MM.1S (cell line): ENCODE measurements at regions not wholly inside any gene's neighbourhood (a gene's known extent, or its start where the extent isn't known, plus 50 kb on each side); places are given as distances from the start of the nearest gene placed in this dataset.

Experiments
- DNase-seq: peaks from one replicate; pipeline ENCODE4 v3.0.0-alpha.2; 2015
- H2AFZ ChIP-seq: fragments of 300-600 bp; sonication (generic); 2 replicates; pipeline ENCODE4 v1.6.0; 2016; ENCODE audit warnings: antibody characterized with exemption, low read length
- H3F3A ChIP-seq: fragments of 300-600 bp; sonication (generic); 2 replicates; pipeline ENCODE4 v1.6.1; 2016; ENCODE audit warnings: mild to moderate bottlenecking, antibody characterized with exemption, low read length, moderate library complexity, mixed read lengths; ENCODE audit not compliant: insufficient read depth
- H3K27ac ChIP-seq: fragments of 300-600 bp; sonication (generic); 2 replicates; pipeline ENCODE4 v1.5.1; 2016; ENCODE audit warnings: mild to moderate bottlenecking, low read length
- H3K27me3 ChIP-seq: fragments of 300-600 bp; sonication (generic); replicated peaks from 2 replicates; pipeline ENCODE4 v1.6.0; 2016; ENCODE audit warnings: low read length; ENCODE audit not compliant: insufficient read depth
- H3K36me3 ChIP-seq: fragments of 300-600 bp; sonication (generic); replicated peaks from 2 replicates; pipeline ENCODE4 v1.6.1; 2016; ENCODE audit warnings: mild to moderate bottlenecking, low read length, mixed read lengths; ENCODE audit not compliant: insufficient read depth
- H3K4me1 ChIP-seq: fragments of 300-600 bp; sonication (generic); 2 replicates; pipeline ENCODE4 v1.6.1; 2016; ENCODE audit warnings: low read length, mixed read lengths
- H3K4me2 ChIP-seq: fragments of 300-600 bp; sonication (generic); 2 replicates; pipeline ENCODE4 v1.6.0; 2016; ENCODE audit warnings: low read depth, low read length
- H3K4me3 ChIP-seq: fragments of 300-600 bp; sonication (generic); 2 replicates; pipeline ENCODE4 v1.5.1; 2016; ENCODE audit warnings: low read length, mixed read lengths
- H3K79me2 ChIP-seq: fragments of 300-600 bp; sonication (generic); 2 replicates; pipeline ENCODE4 v1.6.1; 2016; ENCODE audit warnings: mixed run types, low read length, mixed read lengths
- H3K9ac ChIP-seq: fragments of 300-600 bp; sonication (generic); 2 replicates; pipeline ENCODE4 v1.6.1; 2016; ENCODE audit warnings: low read length, mixed read lengths
- H3K9me2 ChIP-seq: fragments of 300-600 bp; sonication (generic); replicated peaks from 2 replicates; pipeline ENCODE4 v1.6.1; 2016; ENCODE audit warnings: mild to moderate bottlenecking, low read length, mixed read lengths; ENCODE audit not compliant: insufficient read depth
- H3K9me3 ChIP-seq: fragments of 300-600 bp; sonication (generic); replicated peaks from 2 replicates; pipeline ENCODE4 v1.6.1; 2016; ENCODE audit warnings: mild to moderate bottlenecking, low read length, mixed read lengths; ENCODE audit not compliant: insufficient read depth
- H4K20me1 ChIP-seq: fragments of 300-600 bp; sonication (generic); 2 replicates; pipeline ENCODE4 v1.6.1; 2016; ENCODE audit warnings: mild to moderate bottlenecking, low read length, moderate library complexity, mixed read lengths; ENCODE audit not compliant: insufficient read depth
- EZH2 ChIP-seq: fragments of 300-600 bp; sonication (generic); optimal IDR thresholded peaks from 2 replicates; pipeline ENCODE3; 2017; ENCODE audit warnings: low read depth, mild to moderate bottlenecking, antibody characterized with exemption, low read length, mixed read lengths
- EZH2phosphoT487 ChIP-seq: fragments of 300-600 bp; sonication (generic); IDR thresholded peaks from 2 replicates; pipeline ENCODE4 v1.6.1; 2018; ENCODE audit warnings: antibody characterized with exemption, low read length
- TF ChIP-seq, protein P1 (sequence below): fragments of 300-600 bp; sonication (generic); IDR thresholded peaks from 2 replicates; pipeline ENCODE4 v1.5.1; 2016; ENCODE audit warnings: antibody characterized with exemption, low read length, mixed read lengths

DNA sequence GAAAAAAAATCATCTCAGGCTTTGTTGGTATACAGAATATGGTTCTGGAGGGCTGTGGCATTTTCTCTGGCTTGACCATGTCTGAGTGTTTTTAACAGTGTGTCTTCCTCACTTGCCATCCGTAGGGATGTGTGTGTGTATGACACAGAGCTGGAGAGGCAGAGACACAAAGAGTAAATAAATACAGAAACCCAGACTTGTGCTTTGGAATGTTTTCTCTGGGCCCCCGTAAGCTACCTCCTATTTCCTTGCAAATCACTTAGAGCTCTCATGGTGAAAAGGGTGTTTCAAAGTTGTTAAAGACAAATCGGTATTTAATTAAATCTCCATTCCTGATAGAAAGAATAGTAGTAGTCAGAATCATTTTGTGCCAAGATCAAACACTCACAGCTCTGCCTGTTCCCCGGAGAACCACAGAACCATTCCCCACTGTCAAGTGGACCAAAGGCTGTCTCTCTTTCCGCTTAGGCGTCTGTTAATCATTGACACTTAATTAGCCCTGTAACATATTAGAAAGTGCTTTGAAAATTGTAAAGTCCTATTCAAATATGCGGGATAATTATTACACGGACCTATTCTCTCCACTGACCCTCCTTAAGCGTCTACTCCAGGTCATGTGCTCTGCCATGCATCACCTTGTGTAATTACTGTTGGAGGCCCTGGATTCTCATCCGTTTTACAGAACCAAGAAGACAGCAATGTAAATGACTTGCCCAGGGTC lies 313.6 kb upstream of the TLE3 start:
- H3K27ac ChIP-seq: no peak overlapping the region; the same call in 1 of the 2 replicates
- TF ChIP-seq EZH2 (no peak), EZH2phosphoT487 (no peak)
- TF ChIP-seq, protein P1, sequence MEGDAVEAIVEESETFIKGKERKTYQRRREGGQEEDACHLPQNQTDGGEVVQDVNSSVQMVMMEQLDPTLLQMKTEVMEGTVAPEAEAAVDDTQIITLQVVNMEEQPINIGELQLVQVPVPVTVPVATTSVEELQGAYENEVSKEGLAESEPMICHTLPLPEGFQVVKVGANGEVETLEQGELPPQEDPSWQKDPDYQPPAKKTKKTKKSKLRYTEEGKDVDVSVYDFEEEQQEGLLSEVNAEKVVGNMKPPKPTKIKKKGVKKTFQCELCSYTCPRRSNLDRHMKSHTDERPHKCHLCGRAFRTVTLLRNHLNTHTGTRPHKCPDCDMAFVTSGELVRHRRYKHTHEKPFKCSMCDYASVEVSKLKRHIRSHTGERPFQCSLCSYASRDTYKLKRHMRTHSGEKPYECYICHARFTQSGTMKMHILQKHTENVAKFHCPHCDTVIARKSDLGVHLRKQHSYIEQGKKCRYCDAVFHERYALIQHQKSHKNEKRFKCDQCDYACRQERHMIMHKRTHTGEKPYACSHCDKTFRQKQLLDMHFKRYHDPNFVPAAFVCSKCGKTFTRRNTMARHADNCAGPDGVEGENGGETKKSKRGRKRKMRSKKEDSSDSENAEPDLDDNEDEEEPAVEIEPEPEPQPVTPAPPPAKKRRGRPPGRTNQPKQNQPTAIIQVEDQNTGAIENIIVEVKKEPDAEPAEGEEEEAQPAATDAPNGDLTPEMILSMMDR: no peak
- H3K36me3 ChIP-seq: no peaks in the 10 kb centered on the region
- no peak overlapping the region for H2AFZ ChIP-seq
- no peak overlapping the region for H3K4me3 ChIP-seq
- H3K9me3 ChIP-seq: no peaks in the 10 kb centered on the region
- peaks cover 36% of the 10 kb centered on the region for H3K4me1 ChIP-seq
- no peak for DNase-seq
- H3K9ac ChIP-seq: no peak overlapping the region
- H3K4me2 ChIP-seq: no peak overlapping the region
- no peaks in the 10 kb centered on the region for H3K27me3 ChIP-seq
- H3K79me2 ChIP-seq: no peaks in the 10 kb centered on the region
- H3F3A ChIP-seq: peaks cover 18% of the 10 kb centered on the region
- H3K9me2 ChIP-seq: no peaks in the 10 kb centered on the region
- H4K20me1 ChIP-seq: no peaks in the 10 kb centered on the region

DNA sequence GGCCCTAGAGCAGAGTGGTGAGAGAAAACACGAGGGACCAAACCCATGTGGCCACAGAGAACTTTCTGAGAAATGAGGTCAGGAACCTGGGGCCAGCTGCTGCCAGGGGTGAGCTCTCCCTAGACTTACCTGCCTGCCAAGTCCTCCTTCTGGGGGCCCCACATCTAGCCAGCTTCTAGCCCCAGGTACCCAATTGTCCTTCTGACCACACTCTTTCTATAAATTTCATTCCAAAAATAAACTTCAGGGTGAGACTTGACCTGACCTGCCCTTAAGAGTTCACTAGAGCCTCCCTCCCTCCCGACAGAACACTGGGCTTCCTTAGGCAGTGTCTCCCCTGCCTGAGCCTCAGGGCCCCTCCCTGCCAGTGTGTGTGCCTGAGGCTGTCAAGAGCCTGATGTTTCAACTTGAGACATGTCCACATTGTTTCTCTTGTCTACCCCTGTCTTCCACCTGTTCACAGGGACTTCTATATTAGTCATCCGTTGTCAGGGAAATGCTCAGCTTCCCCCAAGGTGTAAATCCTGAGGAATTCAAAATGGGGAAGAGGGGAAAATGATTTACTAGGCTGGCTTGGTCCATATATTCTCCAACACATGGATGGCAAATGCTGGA lies 312.8 kb upstream of the TLE3 start:
- Histone ChIP-seq H3K79me2 (no peaks in the 10 kb centered on the region), H3K4me2 (peak overlapping the region; percentile 44; the same call in 1 of the 2 replicates), H3K27me3 (no peaks in the 10 kb centered on the region), H2AFZ (peak overlapping the region; percentile 20; the same call in 1 of the 2 replicates), H3K27ac (peak overlapping the region; percentile 70; the same call in 1 of the 2 replicates), H3F3A (peaks cover 18% of the 10 kb centered on the region), H3K9ac (peak overlapping the region; percentile 24; the same call in 1 of the 2 replicates), H3K36me3 (no peaks in the 10 kb centered on the region), H3K9me3 (no peaks in the 10 kb centered on the region), H3K9me2 (no peaks in the 10 kb centered on the region), H3K4me1 (peaks cover 36% of the 10 kb centered on the region), H4K20me1 (no peaks in the 10 kb centered on the region), H3K4me3 (no peak overlapping the region)
- TF ChIP-seq EZH2phosphoT487 (no peak), EZH2 (no peak)
- TF ChIP-seq, protein P1: no peak
- DNase-seq: peak; percentile 86

DNA sequence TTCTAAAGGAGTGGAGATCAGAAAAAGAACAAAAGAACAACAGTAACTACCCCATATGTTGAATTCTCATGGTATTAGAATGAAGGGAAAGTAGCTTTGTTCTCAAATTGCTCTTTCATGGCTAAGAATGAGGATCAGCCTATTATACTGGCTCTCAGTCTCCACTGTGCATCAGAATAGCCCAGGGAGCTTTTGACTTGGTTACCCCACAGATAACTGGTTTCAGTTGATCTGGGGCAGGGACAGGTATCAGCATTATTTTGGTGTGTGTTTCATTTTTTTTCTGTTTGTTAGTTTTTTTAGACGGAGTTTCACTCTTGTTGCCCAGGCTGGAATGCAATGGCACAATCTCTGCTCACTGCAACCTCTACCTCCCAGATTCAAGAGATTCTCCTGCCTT lies 311.7 kb upstream of the TLE3 start:
- H3K9me3 ChIP-seq: no peaks in the 10 kb centered on the region
- peak; percentile 73 for DNase-seq
- peak overlapping the region; percentile 70; the same call in 1 of the 2 replicates for H3K27ac ChIP-seq
- H2AFZ ChIP-seq: no peak overlapping the region
- no peaks in the 10 kb centered on the region for H3K9me2 ChIP-seq
- no peaks in the 10 kb centered on the region for H3K27me3 ChIP-seq
- no peaks in the 10 kb centered on the region for H4K20me1 ChIP-seq
- H3K79me2 ChIP-seq: no peaks in the 10 kb centered on the region
- H3K36me3 ChIP-seq: no peaks in the 10 kb centered on the region
- no peak overlapping the region for H3K4me3 ChIP-seq
- H3K4me2 ChIP-seq: peak overlapping the region; percentile 44
- no peak overlapping the region for H3K9ac ChIP-seq
- H3K4me1 ChIP-seq: peaks cover 31% of the 10 kb centered on the region
- peaks cover 18% of the 10 kb centered on the region for H3F3A ChIP-seq
- TF ChIP-seq EZH2 (no peak), EZH2phosphoT487 (no peak)
- TF ChIP-seq, protein P1: no peak
